ENCODE measurements at regions not wholly inside any gene's neighbourhood (a gene's known extent, or its start where the extent isn't known, plus 50 kb on each side); places are given as distances from the start of the nearest gene placed in this dataset.
"Not testable (repeated sequence)": the region's sequence is repeated elsewhere in the genome, so short reads cannot be mapped to it uniquely, and the experiment has no call there.

DNA sequence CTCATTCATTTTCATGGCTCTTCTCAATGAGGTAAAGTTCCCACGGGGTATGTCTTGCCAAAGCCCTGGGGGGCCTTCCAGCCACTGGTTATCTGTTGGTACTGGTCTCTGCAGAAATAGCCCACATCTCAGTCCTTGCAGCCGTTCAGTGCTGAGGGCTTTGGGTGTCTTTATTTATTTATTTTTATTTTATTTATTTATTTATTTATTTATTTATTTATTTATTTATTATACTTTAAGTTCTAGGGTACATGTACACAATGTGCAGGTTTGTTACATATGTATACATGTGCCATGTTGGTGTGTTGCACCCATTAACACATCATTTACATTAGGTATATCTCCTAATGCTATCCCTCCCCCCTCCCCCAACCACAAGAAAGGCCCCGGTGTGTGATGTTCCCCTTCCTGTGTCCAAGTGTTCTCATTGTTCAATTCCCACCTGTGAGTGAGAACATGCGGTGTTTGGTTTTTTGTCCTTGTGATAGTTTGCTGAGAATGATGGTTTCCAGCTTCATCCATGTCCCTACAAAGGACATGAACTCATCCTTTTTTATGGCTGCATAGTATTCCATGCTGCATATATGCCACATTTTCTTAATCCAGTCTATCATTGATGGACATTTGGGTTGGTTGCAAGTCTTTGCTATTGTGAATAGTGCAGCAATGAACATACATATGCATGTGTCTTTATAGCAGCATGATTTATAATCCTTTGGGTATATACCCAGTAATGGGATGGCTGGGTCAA, 308.1 kb upstream of the B3GAT1 start:
- H3K36me3 ChIP-seq (ENCODE audit: control insufficient read depth, insufficient read depth, low read length); DNase-seq (ENCODE audit: low read depth, low spot score); CTCF ChIA-PET; in situ Hi-C loops (cut with HindIII; ENCODE audit: low pct_unique_long_range_greater_than_20kb, low sequenced_read_pairs); ATAC-seq; POLR2A ChIA-PET; H3K4me3 ChIP-seq (ENCODE audit: low read depth in 2 of 2, low read length in 2 of 2); intact Hi-C loops (cut with micrococcal nuclease; ENCODE audit: unreplicated experiment); H3K4me1 ChIP-seq (ENCODE audit: control insufficient read depth, insufficient read depth, low read length); BruUV-seq (replicated peaks); H3K9me3 ChIP-seq (ENCODE audit: control insufficient read depth, insufficient read depth, low read depth, low read length); H3K27ac ChIP-seq (ENCODE audit: low read length): not testable (repeated sequence)
- H3K27me3 ChIP-seq (ENCODE audit: control insufficient read depth, insufficient read depth, low read length) = peaks cover 17% of the 10 kb centered on the region

DNA sequence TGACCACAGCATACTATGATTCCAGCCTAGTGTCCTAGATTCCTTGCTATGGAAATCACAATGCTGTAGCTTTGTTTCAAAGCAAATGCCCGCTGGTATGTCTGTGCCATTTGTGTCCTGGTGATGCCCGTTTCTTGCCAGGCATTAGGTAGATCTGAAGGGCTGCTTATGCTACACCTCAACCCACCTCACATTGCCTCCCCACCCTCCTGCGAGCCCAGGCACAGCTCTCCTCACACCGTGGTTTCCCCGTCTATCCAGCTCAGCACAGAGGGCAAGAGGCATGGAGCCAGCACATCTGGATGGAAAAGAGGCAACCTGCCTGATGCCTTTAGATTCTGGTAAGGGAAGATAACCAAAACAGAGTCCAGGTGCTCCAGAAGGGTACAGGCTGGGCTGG, 307.4 kb upstream of the B3GAT1 start:
- intact Hi-C loops (cut with micrococcal nuclease; ENCODE audit: unreplicated experiment) (no loop called here), in situ Hi-C loops (cut with HindIII; ENCODE audit: low pct_unique_long_range_greater_than_20kb, low sequenced_read_pairs) (no loop called here)
- ATAC-seq (no peak), DNase-seq (ENCODE audit: low read depth, low spot score) (no peak)
- POLR2A ChIA-PET = no interaction called here
- Histone ChIP-seq H3K9me3 (ENCODE audit: control insufficient read depth, insufficient read depth, low read depth, low read length) (no peaks in the 10 kb centered on the region), H3K27me3 (ENCODE audit: control insufficient read depth, insufficient read depth, low read length) (peaks cover 24% of the 10 kb centered on the region), H3K36me3 (ENCODE audit: control insufficient read depth, insufficient read depth, low read length) (no peaks in the 10 kb centered on the region), H3K4me1 (ENCODE audit: control insufficient read depth, insufficient read depth, low read length) (no peaks in the 10 kb centered on the region), H3K27ac (ENCODE audit: low read length) (no peak overlapping the region), H3K4me3 (ENCODE audit: low read depth in 2 of 2, low read length in 2 of 2) (no peak overlapping the region)
- TF ChIP-seq POLR2AphosphoS5 (IDR thresholded peaks at IDR 0.05; ENCODE audit: low read depth, low read length) (no peak), SIN3A (IDR thresholded peaks at IDR 0.05; ENCODE audit: borderline replicate concordance, insufficient read depth, low read depth, low read length) (no peak), TCF7L2 (IDR thresholded peaks at IDR 0.05; ENCODE audit: low read depth, low read length) (no peak)
- TF ChIP-seq, protein P1, sequence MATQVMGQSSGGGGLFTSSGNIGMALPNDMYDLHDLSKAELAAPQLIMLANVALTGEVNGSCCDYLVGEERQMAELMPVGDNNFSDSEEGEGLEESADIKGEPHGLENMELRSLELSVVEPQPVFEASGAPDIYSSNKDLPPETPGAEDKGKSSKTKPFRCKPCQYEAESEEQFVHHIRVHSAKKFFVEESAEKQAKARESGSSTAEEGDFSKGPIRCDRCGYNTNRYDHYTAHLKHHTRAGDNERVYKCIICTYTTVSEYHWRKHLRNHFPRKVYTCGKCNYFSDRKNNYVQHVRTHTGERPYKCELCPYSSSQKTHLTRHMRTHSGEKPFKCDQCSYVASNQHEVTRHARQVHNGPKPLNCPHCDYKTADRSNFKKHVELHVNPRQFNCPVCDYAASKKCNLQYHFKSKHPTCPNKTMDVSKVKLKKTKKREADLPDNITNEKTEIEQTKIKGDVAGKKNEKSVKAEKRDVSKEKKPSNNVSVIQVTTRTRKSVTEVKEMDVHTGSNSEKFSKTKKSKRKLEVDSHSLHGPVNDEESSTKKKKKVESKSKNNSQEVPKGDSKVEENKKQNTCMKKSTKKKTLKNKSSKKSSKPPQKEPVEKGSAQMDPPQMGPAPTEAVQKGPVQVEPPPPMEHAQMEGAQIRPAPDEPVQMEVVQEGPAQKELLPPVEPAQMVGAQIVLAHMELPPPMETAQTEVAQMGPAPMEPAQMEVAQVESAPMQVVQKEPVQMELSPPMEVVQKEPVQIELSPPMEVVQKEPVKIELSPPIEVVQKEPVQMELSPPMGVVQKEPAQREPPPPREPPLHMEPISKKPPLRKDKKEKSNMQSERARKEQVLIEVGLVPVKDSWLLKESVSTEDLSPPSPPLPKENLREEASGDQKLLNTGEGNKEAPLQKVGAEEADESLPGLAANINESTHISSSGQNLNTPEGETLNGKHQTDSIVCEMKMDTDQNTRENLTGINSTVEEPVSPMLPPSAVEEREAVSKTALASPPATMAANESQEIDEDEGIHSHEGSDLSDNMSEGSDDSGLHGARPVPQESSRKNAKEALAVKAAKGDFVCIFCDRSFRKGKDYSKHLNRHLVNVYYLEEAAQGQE (IDR thresholded peaks at IDR 0.05; ENCODE audit: insufficient read depth in 1 of 2, low read depth in 2 of 2, low read length in 1 of 2) = no peak
- TF ChIP-seq, protein P2, sequence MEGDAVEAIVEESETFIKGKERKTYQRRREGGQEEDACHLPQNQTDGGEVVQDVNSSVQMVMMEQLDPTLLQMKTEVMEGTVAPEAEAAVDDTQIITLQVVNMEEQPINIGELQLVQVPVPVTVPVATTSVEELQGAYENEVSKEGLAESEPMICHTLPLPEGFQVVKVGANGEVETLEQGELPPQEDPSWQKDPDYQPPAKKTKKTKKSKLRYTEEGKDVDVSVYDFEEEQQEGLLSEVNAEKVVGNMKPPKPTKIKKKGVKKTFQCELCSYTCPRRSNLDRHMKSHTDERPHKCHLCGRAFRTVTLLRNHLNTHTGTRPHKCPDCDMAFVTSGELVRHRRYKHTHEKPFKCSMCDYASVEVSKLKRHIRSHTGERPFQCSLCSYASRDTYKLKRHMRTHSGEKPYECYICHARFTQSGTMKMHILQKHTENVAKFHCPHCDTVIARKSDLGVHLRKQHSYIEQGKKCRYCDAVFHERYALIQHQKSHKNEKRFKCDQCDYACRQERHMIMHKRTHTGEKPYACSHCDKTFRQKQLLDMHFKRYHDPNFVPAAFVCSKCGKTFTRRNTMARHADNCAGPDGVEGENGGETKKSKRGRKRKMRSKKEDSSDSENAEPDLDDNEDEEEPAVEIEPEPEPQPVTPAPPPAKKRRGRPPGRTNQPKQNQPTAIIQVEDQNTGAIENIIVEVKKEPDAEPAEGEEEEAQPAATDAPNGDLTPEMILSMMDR (IDR thresholded peaks at IDR 0.05) = no peak
- no TSS peak for BruUV-seq (replicated peaks)
- CTCF ChIA-PET = no interaction called here

DNA sequence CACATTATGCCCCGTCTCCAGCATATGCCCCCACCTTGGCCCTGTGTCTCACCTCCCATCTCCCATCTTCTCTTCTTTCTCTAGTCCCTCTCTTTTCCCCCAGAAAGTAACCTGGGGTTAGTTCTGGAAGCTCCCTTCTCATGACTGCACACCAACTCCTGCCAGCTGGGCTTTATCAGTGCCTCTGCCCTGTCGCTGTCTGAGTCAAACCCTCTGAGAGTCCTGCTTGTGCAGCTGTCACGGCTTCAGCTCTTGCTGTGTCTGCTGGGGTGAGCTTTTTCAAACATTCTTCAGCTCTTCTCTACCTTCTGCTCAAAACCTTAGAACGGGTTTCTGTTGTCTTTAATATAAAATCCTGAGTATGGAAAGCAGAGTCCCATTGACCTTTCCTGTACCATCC, 304.5 kb upstream of the B3GAT1 start:
- no peak overlapping the region for H3K27ac ChIP-seq (ENCODE audit: low read length)
- ChIA-PET POLR2A (no interaction called here), CTCF (no interaction called here)
- intact Hi-C loops (cut with micrococcal nuclease; ENCODE audit: unreplicated experiment) = no loop called here
- DNase-seq (ENCODE audit: low read depth, low spot score) (no peak), ATAC-seq (no peak)
- H3K4me1 ChIP-seq (ENCODE audit: control insufficient read depth, insufficient read depth, low read length) = no peaks in the 10 kb centered on the region
- peaks cover 26% of the 10 kb centered on the region for H3K27me3 ChIP-seq (ENCODE audit: control insufficient read depth, insufficient read depth, low read length)
- no peak overlapping the region for H3K4me3 ChIP-seq (ENCODE audit: low read depth in 2 of 2, low read length in 2 of 2)
- H3K36me3 ChIP-seq (ENCODE audit: control insufficient read depth, insufficient read depth, low read length) = no peaks in the 10 kb centered on the region
- in situ Hi-C loops (cut with HindIII; ENCODE audit: low pct_unique_long_range_greater_than_20kb, low sequenced_read_pairs) = no loop called here
- BruUV-seq (replicated peaks) = no TSS peak
- TF ChIP-seq, protein P1 (IDR thresholded peaks at IDR 0.05; ENCODE audit: insufficient read depth in 1 of 2, low read depth in 2 of 2, low read length in 1 of 2) = no peak
- TF ChIP-seq POLR2AphosphoS5 (IDR thresholded peaks at IDR 0.05; ENCODE audit: low read depth, low read length) (no peak), TCF7L2 (IDR thresholded peaks at IDR 0.05; ENCODE audit: low read depth, low read length) (no peak), SIN3A (IDR thresholded peaks at IDR 0.05; ENCODE audit: borderline replicate concordance, insufficient read depth, low read depth, low read length) (no peak)
- TF ChIP-seq, protein P2 (IDR thresholded peaks at IDR 0.05) = no peak
- H3K9me3 ChIP-seq (ENCODE audit: control insufficient read depth, insufficient read depth, low read depth, low read length) = no peaks in the 10 kb centered on the region

All from Panc1 (cell line).